ENCODE measurements at regions not wholly inside any gene's neighbourhood (a gene's known extent, or its start where the extent isn't known, plus 50 kb on each side); places are given as distances from the start of the nearest gene placed in this dataset.
"Not testable (repeated sequence)": the region's sequence is repeated elsewhere in the genome, so short reads cannot be mapped to it uniquely, and the experiment has no call there.

- not testable (repeated sequence) for TF ChIP-seq ZFP3, ZFP30 (CRISPR knock-in tag; IDR thresholded peaks at IDR 0.05)
Measured at GRCh38 chr20:29753426-29753746, 1504.1 kb upstream of the DEFB115 start.

Data from SK-N-SH treated with all-trans-retinoic acid at 6 μM for 48 hours (cell line).